ENCODE measurements at regions not wholly inside any gene's neighbourhood (a gene's known extent, or its start where the extent isn't known, plus 50 kb on each side); places are given as distances from the start of the nearest gene placed in this dataset.
"Not testable (repeated sequence)": the region's sequence is repeated elsewhere in the genome, so short reads cannot be mapped to it uniquely, and the experiment has no call there.

- no peak overlapping the region for H3K27ac ChIP-seq (ENCODE audit: low read length)
- H3K4me3 Mint-ChIP-seq = no peak overlapping the region
- CTCF ChIA-PET = no interaction called here
- peaks cover 6 to 13% (median 7%) of the 10 kb centered on the region in 3 donors for H3K9me3 Mint-ChIP-seq
- no peak for ATAC-seq (replicated peaks in 1 of 4)
- DNase-seq = no peak
- no peaks in the 10 kb centered on the region for H3K9me3 ChIP-seq
- no peaks in the 10 kb centered on the region for H3K4me1 Mint-ChIP-seq
- H3K27me3 Mint-ChIP-seq = peaks cover 0 to 7% of the 10 kb centered on the region in 2 donors
- no peak overlapping the region for H3K4me3 ChIP-seq (ENCODE audit: control insufficient read depth in 1 of 2, extremely low read depth in 1 of 2, low read length in 1 of 2)
- no peak overlapping the region for H3K27ac Mint-ChIP-seq
- WGBS (ENCODE audit: insufficient coverage) = 80% methylated on average over 14 of the region's 17 CpGs
- no peaks in the 10 kb centered on the region for H3K4me1 ChIP-seq (ENCODE audit: control insufficient read depth in 1 of 2, extremely low read depth in 1 of 2, insufficient read depth in 2 of 2, low read length in 2 of 2)
- H3K27me3 ChIP-seq (replicated peaks in 1 of 2; ENCODE audit: control insufficient read depth in 2 of 2, extremely low read depth in 1 of 2, insufficient read depth in 2 of 2, low read length in 1 of 2) = no peaks in the 10 kb centered on the region
- POLR2A ChIA-PET = no interaction called here
- H3K36me3 ChIP-seq (ENCODE audit: control insufficient read depth in 2 of 2, extremely low read depth in 1 of 2, insufficient read depth in 1 of 2, low read length in 1 of 2) = no peaks in the 10 kb centered on the region
- no peaks in the 10 kb centered on the region for H3K36me3 Mint-ChIP-seq
These were observed 215.5 kb downstream of the GLRX3 start for GRCh38 chr10:130351466-130352290.

- Mint-ChIP-seq H3K4me3 (no peak overlapping the region), H3K36me3 (no peaks in the 10 kb centered on the region), H3K4me1 (no peaks in the 10 kb centered on the region), H3K27me3 (peaks cover 0 to 7% of the 10 kb centered on the region in 2 donors), H3K9me3 (peaks cover 2 to 13% (median 7%) of the 10 kb centered on the region in 3 donors), H3K27ac (no peak overlapping the region)
- no peaks in the 10 kb centered on the region for H3K27me3 ChIP-seq (replicated peaks in 1 of 2; ENCODE audit: control insufficient read depth in 2 of 2, extremely low read depth in 1 of 2, insufficient read depth in 2 of 2, low read length in 1 of 2)
- POLR2A ChIA-PET = no interaction called here
- no peak overlapping the region for H3K27ac ChIP-seq (ENCODE audit: low read length)
- CTCF ChIA-PET = no interaction called here
- no peak overlapping the region for H3K4me3 ChIP-seq (ENCODE audit: control insufficient read depth in 1 of 2, extremely low read depth in 1 of 2, low read length in 1 of 2)
- ATAC-seq (replicated peaks in 1 of 4) (no peak), DNase-seq (no peak)
- WGBS (ENCODE audit: insufficient coverage) = 73% methylated on average over 7 of the region's 9 CpGs
- H3K9me3 ChIP-seq = no peaks in the 10 kb centered on the region
- no peaks in the 10 kb centered on the region for H3K4me1 ChIP-seq (ENCODE audit: control insufficient read depth in 1 of 2, extremely low read depth in 1 of 2, insufficient read depth in 2 of 2, low read length in 2 of 2)
- no peaks in the 10 kb centered on the region for H3K36me3 ChIP-seq (ENCODE audit: control insufficient read depth in 2 of 2, extremely low read depth in 1 of 2, insufficient read depth in 1 of 2, low read length in 1 of 2)
These were observed 216.1 kb downstream of the GLRX3 start for GRCh38 chr10:130352291-130352645.

- no peaks in the 10 kb centered on the region for H3K27me3 ChIP-seq (replicated peaks in 1 of 2; ENCODE audit: control insufficient read depth in 2 of 2, extremely low read depth in 1 of 2, insufficient read depth in 2 of 2, low read length in 1 of 2)
- no peaks in the 10 kb centered on the region for H3K36me3 Mint-ChIP-seq
- ATAC-seq (replicated peaks in 1 of 4) = no peak
- H3K9me3 ChIP-seq = no peaks in the 10 kb centered on the region
- no peak overlapping the region for H3K4me3 ChIP-seq (ENCODE audit: control insufficient read depth in 1 of 2, extremely low read depth in 1 of 2, low read length in 1 of 2)
- WGBS (ENCODE audit: insufficient coverage) = 91% methylated on average over 4 of the region's 10 CpGs
- DNase-seq = no peak
- no peaks in the 10 kb centered on the region for H3K4me1 Mint-ChIP-seq
- no peaks in the 10 kb centered on the region for H3K36me3 ChIP-seq (ENCODE audit: control insufficient read depth in 2 of 2, extremely low read depth in 1 of 2, insufficient read depth in 1 of 2, low read length in 1 of 2)
- ChIA-PET POLR2A (no interaction called here), CTCF (no interaction called here)
- peaks cover 0 to 7% of the 10 kb centered on the region in 2 donors for H3K27me3 Mint-ChIP-seq
- H3K4me3 Mint-ChIP-seq = no peak overlapping the region
- H3K9me3 Mint-ChIP-seq = peaks cover 2 to 4% (median 4%) of the 10 kb centered on the region in 3 donors
- no peak overlapping the region for H3K27ac ChIP-seq (ENCODE audit: low read length)
- no peak overlapping the region for H3K27ac Mint-ChIP-seq
- no peaks in the 10 kb centered on the region for H3K4me1 ChIP-seq (ENCODE audit: control insufficient read depth in 1 of 2, extremely low read depth in 1 of 2, insufficient read depth in 2 of 2, low read length in 2 of 2)
These were observed 217.9 kb downstream of the GLRX3 start for GRCh38 chr10:130353928-130354572.

- Histone ChIP-seq H3K4me3 (ENCODE audit: control insufficient read depth in 1 of 2, extremely low read depth in 1 of 2, low read length in 1 of 2) (no peak overlapping the region), H3K27me3 (replicated peaks in 1 of 2; ENCODE audit: control insufficient read depth in 2 of 2, extremely low read depth in 1 of 2, insufficient read depth in 2 of 2, low read length in 1 of 2) (no peaks in the 10 kb centered on the region), H3K9me3 (no peaks in the 10 kb centered on the region), H3K36me3 (ENCODE audit: control insufficient read depth in 2 of 2, extremely low read depth in 1 of 2, insufficient read depth in 1 of 2, low read length in 1 of 2) (no peaks in the 10 kb centered on the region), H3K4me1 (ENCODE audit: control insufficient read depth in 1 of 2, extremely low read depth in 1 of 2, insufficient read depth in 2 of 2, low read length in 2 of 2) (no peaks in the 10 kb centered on the region), H3K27ac (ENCODE audit: low read length) (no peak overlapping the region)
- ChIA-PET POLR2A (no interaction called here), CTCF (no interaction called here)
- H3K27me3 Mint-ChIP-seq = peaks cover 0 to 6% of the 10 kb centered on the region in 2 donors
- no peak overlapping the region for H3K4me3 Mint-ChIP-seq
- ATAC-seq (replicated peaks in 1 of 4) (no peak), DNase-seq (no peak)
- no peaks in the 10 kb centered on the region for H3K36me3 Mint-ChIP-seq
- 84% methylated on average over 8 of the region's 8 CpGs for WGBS (ENCODE audit: insufficient coverage)
- H3K27ac Mint-ChIP-seq = no peak overlapping the region
- H3K4me1 Mint-ChIP-seq = no peaks in the 10 kb centered on the region
- H3K9me3 Mint-ChIP-seq = peaks cover 0 to 3% (median 2%) of the 10 kb centered on the region in 3 donors
These were observed 218.4 kb downstream of the GLRX3 start for GRCh38 chr10:130354573-130354954.

GRCh38 chr10:130354976-130355795 is 219.0 kb downstream of the GLRX3 start:
- no peaks in the 10 kb centered on the region for H3K4me1 Mint-ChIP-seq
- no peaks in the 10 kb centered on the region for H3K36me3 ChIP-seq (ENCODE audit: control insufficient read depth in 2 of 2, extremely low read depth in 1 of 2, insufficient read depth in 1 of 2, low read length in 1 of 2)
- ATAC-seq (replicated peaks in 1 of 4) (no peak), DNase-seq (no peak)
- H3K4me1 ChIP-seq (ENCODE audit: control insufficient read depth in 1 of 2, extremely low read depth in 1 of 2, insufficient read depth in 2 of 2, low read length in 2 of 2) = no peaks in the 10 kb centered on the region
- H3K9me3 Mint-ChIP-seq = peaks cover 0 to 3% (median 2%) of the 10 kb centered on the region in 3 donors
- H3K36me3 Mint-ChIP-seq = no peaks in the 10 kb centered on the region
- no peaks in the 10 kb centered on the region for H3K9me3 ChIP-seq
- no peak overlapping the region for H3K27ac ChIP-seq (ENCODE audit: low read length)
- ChIA-PET CTCF (no interaction called here), POLR2A (no interaction called here)
- no peaks in the 10 kb centered on the region for H3K27me3 ChIP-seq (replicated peaks in 1 of 2; ENCODE audit: control insufficient read depth in 2 of 2, extremely low read depth in 1 of 2, insufficient read depth in 2 of 2, low read length in 1 of 2)
- H3K27me3 Mint-ChIP-seq = peaks cover 0 to 2% of the 10 kb centered on the region in 2 donors
- 85% methylated on average over 14 of the region's 20 CpGs for WGBS (ENCODE audit: insufficient coverage)
- H3K4me3 Mint-ChIP-seq = no peak overlapping the region
- no peak overlapping the region for H3K27ac Mint-ChIP-seq
- H3K4me3 ChIP-seq (ENCODE audit: control insufficient read depth in 1 of 2, extremely low read depth in 1 of 2, low read length in 1 of 2) = no peak overlapping the region

GRCh38 chr10:130356429-130356828 is 220.2 kb downstream of the GLRX3 start:
- H3K9me3 ChIP-seq; H3K27me3 ChIP-seq (replicated peaks in 1 of 2; ENCODE audit: control insufficient read depth in 2 of 2, extremely low read depth in 1 of 2, insufficient read depth in 2 of 2, low read length in 1 of 2); POLR2A ChIA-PET; H3K4me1 Mint-ChIP-seq; CTCF ChIA-PET; H3K27ac ChIP-seq (ENCODE audit: low read length); H3K36me3 ChIP-seq (ENCODE audit: control insufficient read depth in 2 of 2, extremely low read depth in 1 of 2, insufficient read depth in 1 of 2, low read length in 1 of 2); H3K4me3 ChIP-seq (ENCODE audit: control insufficient read depth in 1 of 2, extremely low read depth in 1 of 2, low read length in 1 of 2); H3K27me3 Mint-ChIP-seq; H3K36me3 Mint-ChIP-seq; ATAC-seq (replicated peaks in 1 of 4); H3K4me3 Mint-ChIP-seq; H3K4me1 ChIP-seq (ENCODE audit: control insufficient read depth in 1 of 2, extremely low read depth in 1 of 2, insufficient read depth in 2 of 2, low read length in 2 of 2); H3K27ac Mint-ChIP-seq; DNase-seq; H3K9me3 Mint-ChIP-seq: not testable (repeated sequence)
- WGBS (ENCODE audit: insufficient coverage) = 84% methylated on average over 23 of the region's 23 CpGs

All from T-cell (primary cell).